Fibroblast of the conjunctiva (primary cell): ENCODE measurements at regions not wholly inside any gene's neighbourhood (a gene's known extent, or its start where the extent isn't known, plus 50 kb on each side); places are given as distances from the start of the nearest gene placed in this dataset.

Experiments used
- DNase-seq: peaks from one replicate; pipeline ENCODE4 v3.0.0-alpha.2; 2010; ENCODE audit warnings: low read depth

DNA sequence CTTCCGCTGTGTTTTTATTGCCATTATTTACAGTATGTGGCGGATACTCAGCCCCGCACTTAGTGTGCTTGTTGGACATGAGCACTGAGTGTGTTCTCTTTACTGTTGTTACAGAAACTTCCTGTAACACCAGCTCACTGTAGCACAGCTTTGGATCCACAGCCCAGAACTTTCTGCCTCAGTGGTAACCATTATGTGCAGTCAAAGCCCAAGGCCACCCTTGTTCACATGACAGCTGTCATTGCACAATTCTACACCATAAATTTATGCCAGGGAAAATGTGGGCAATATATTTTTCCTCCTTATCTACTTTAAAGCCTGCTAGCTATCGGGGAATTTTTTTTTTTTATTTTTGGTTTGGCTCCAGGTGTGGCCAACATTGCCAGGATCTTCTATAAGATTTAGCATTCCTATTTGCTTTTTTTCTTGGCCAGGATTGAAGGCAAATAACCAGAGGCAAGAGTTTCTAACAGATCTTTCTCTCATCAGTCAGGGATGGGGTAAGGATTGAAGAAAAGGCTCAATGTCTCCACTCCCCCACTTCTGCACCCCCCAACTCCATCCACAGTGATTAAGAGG lies 176.0 kb upstream of the PELI2 start:
- no peak for DNase-seq

DNA sequence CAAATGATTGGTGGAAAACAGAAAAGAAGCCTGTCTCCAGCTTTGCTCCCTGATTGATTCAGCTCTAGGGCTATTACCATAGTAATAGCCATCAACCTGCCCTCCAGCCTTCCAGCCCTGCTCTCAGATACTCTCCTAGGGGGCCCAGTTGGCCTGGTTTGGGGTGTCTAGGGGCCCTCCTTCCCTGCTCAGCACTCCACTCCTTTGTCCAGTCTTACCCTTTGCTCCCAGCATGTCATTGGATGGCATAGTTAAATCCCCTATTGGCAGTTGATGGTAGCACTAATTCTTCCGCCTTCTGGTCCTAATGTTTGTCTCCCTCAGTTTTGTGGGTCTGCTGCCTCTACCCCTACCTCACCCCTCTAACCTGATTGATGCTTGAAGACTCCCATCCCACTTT lies 175.4 kb upstream of the PELI2 start:
- DNase-seq = no peak

DNA sequence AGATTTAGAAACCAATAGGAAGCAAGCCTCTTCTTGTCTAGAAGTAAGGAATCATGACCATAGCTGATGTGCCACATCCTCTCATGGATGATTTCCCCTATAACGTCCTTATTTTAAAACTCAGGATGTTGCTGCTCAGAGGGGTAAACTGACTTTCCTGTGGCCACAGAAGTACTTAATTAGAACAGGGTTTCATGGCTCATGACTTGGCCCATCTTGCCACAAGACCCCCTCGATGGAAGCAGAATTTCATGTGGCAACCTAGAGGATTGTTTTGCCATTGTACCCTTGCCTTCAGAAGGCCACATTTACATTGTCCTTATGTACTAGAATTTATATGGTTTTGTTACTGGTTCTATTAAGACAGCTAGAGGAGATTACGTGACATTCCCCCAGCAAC lies 173.5 kb upstream of the PELI2 start:
- no peak for DNase-seq

DNA sequence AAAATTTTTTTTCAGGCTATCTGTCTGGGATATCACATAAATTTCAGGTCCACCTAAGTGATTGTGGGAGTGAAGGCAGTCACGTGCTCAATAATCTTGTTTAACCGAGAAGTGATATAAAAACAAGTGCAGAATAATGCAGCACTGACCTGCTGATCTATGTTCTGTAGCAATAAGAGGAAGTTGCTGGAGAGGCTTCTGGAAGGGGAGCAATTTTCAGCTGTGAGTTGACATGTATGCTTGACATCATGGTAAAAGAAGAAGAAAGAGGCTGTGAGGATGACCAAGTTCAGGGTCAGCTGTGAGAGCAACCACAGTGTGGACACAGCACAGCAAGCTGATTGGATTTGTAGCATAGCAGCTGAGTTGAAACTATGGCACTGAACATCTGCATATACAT lies 172.0 kb upstream of the PELI2 start:
- no peak for DNase-seq

DNA sequence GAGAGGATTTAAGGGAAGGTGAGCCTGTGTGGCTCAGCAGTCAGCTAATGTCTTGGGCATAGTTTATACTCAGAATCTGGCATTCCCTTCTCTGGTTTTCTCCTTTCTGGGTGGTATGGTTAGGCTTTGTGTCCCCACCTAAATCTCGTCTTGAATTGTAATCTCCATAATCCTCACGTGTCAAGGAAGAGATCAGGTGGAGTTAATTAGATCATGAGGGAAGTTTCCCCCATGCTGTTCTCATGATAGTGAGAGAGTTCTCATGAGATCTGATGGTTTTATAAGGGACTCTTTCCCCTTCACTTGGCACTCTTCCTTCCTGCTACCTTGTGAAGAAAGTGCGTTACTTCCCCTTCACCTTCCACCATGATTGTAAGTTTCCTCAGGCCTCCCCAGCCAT lies 169.8 kb upstream of the PELI2 start:
- DNase-seq = no peak

DNA sequence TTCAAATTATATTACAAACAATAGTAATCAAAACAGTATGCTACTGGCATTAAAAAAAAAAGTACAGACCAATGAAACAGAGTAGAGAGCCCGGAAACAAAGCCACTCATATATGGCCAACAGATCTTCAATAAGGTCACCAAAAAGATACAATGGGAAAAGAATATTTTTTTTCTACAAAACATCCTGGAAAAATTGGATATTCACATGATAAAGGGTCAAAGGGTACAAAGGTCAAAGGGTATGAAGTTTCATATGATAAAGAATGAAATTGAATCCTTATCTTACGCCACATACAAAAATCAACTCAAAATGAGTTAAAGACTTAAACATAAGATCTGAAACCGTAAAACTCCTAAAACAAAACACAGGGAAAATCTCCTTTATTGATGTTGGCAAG lies 168.5 kb upstream of the PELI2 start:
- DNase-seq = no peak

DNA sequence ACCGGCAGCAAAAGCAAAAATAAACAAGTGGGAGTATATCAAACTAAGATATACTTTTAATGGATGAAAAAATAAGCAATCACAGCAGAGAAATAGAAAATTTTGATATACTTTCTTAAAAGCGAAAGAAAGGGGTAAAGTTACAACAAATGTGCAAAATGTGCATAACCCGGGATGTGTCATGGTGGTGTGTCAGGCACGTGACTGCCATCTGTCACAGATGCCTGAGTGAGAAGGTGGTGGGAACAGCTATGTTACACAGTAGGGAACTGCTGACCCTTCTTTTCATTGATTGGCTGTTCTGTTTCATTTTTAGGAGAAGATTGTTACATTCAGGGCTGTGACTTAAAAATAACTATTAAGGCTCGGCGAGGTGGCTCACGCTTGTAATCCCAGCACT lies 168.1 kb upstream of the PELI2 start:
- DNase-seq = no peak

DNA sequence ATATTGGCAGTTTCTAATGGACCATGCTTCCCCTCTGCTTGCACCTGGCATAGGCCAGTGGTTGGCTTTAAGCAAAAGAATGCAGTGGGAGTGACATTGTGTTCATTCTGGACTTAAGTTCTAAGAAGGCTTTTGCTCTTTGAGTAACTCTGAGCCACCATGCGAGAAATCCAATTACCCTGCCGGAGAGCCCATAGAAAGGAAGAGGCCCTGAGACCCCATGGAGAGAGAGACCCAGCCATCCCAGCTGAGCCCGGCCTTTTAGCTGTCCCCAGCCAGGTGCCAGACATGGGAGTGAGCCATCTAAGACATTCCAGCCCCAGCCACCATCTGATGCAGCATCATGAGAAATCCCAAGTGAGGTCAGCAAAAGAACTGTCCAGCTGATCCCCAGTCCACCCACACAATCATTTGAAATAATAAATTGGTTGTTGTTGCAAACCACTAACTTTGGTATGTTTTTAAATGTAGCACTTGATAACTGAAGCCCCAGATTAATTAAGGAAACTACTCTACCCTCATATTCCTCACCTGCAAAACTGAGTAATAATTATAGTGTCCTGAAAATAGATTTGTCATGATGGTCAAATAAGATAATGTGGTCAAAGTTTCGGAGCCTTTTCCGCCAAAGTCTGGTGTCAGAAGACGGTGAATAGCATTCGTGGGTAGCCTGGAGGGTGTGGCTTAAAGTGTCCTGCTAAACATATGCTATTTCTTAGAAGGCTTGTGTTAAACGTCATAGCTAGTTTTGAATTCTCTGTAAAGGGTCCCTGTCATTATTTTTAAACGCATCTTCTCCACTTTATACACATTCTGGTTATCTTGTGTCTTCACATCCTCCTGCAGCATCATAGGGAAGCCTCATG lies 166.6 kb upstream of the PELI2 start:
- no peak for DNase-seq

DNA sequence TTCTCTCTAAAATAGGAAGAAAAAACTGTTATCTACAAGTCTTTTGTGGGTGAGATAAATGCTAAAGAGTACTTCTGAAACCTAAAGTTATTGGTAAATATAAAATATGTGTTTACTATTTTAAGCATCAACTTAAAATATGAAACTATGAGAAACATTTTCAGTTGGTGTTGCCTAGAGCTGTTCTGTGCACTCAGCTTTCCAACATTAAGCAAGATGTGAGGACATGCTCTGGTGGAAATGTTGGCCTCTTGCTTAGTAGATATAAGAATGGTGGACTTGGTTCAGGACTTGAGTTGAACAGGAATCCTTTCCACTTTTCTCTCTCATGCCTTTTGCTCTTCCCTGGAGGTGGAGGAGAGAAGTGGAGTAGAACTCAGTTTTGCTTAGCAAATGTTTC lies 164.1 kb upstream of the PELI2 start:
- DNase-seq = no peak

DNA sequence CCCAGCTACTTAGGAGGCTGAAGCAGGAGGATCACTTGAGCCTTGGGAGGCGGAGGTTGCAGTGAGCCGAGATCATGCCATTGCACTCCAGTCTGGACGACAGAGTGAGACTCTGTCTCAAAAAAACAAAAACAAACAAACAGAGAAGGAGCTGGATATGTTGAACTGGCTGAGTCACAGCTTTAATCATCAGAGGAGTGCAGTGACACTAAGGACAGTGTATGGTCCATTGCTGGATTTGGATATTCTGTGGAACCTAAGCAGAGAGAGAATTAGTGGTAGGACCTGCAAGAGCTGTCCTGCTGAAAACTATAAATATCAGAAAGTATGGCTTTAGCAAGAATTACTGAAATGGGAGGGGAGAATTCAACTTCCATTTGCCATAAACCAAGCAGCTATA lies 163.0 kb upstream of the PELI2 start:
- no peak for DNase-seq

DNA sequence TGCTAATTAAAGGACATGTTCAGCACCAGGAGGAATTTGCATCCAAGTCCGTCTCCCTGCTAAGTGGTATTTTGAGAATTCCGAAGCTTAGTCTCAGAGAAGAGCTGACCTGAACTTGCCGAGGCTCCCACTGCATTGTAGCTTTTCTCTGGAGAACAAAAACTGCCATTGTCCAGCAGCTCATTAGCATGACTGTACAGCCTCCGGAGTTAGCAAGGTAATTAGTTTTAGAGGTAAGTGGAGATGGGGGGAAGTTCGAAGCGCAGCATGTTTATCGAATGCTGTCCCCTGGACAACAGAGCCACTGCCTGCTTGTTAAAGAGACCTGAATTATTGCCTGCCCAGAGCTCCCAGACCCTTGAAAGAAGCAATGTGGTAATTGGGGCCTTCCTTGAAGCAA lies 160.3 kb upstream of the PELI2 start:
- no peak for DNase-seq

DNA sequence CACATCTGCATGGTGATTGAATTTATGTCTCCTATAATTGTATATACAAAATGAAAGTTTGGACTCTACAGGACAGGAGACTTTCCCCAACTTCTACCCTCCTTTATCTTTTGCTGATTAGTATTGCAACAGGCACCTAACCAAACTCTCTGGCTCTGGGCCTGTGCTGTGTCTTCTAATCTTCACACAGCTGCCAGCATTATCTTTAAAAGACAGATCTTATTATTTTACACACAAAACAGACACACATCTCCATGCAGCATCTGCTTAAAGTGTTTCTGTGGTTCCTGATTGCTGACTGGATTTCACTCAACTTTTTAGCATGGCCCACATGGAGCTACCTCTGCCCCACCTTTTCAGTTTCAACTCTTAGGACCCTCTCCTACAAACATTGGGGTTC lies 154.9 kb upstream of the PELI2 start:
- DNase-seq = no peak

DNA sequence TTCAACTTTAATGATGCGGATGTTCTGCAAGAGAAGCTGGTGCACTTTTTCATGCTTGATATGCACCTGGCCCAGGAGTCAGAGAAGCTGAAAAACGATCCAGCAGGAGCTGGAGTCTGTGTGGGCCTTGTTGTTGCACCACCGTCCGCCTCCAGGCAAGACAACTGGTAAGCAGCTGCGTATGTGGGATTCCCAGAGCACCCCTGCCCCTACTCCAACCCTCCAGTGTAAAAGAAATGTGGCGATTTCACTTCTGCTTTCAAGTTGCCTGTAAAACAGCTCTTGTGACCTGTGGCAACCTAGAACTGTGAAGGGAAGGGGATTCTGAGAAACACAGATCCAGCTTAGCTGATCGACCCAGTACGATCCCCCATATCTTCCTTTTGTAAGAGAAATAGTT lies 154.1 kb upstream of the PELI2 start:
- no peak for DNase-seq

DNA sequence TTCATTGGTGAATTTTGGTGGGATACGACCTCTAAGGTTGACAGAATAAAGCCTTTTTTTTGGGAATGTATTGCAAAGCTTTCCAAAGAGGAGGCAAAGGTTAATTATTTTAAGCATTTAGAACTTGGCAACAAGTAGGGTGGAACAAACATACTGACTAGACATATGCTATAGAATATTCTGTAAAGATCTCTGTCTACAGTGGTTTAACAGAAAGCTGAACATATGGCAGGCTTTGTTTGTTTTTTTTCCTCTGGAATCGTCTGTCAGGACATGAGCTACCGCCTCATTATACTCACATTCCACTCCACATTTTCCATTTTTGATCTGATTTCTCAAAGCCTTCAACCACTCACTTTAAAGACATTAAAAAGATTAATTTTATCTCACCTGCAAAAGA lies 153.4 kb upstream of the PELI2 start:
- DNase-seq = no peak

DNA sequence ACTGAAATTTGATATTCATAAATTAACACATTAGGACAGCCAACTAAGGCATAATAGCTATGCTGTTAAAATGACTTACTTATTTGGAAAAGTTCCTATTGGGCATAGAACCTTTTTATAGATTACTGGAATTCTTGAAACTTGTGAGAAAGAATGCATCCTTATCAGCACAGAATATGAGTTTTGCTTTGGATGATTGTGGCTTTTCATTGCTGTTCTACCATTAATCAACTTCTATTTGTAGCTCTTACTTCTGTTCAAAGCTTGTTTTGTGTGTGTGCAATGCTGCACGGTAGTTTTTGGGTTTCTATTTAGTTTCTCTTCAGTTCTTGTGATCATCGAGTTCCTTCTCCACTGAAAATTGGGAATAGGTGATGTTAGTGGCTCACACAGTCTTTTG lies 152.4 kb upstream of the PELI2 start:
- no peak for DNase-seq

DNA sequence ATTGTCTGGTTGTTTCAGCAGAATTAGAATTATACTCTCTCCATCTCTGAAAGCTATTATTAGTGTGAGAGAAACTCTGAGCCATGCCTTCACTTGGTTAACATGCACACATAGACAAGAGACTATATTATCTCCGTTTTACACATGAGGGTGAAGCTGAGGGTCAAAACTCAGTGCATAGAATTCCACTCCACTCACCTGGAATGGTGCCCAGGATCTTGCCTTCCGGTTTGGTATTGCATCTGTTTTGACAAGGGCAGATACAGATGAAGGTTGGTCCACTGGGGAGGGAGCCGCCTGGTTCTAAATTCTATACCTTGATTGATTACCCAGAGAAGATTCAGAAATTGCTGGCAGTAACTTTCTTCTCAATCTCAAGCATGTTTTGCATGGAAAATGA lies 149.5 kb upstream of the PELI2 start:
- no peak for DNase-seq

DNA sequence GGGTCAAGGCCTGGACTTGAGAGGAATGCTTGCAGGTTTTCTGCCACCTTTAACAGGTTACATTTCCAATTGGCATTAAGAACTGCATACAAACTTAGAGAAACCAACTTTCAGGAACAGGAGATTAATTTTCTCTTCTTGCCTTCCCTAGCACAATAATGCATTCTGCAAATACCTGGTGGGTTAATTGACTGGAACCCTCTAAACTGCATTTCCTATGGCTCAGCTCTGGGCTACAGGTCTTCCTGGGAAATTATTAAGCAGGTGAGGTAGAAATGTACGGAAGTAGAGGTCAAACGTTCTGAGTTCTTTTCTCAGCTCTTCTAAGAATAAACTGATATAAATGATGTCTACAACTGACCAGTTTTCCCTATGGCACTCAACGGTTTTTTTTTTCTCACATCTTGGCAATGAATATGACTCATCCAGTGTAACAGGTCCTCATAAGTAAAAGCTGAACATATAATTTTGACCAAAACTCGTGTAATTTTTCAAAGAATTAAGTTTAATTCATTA lies 144.9 kb upstream of the PELI2 start:
- DNase-seq = no peak

DNA sequence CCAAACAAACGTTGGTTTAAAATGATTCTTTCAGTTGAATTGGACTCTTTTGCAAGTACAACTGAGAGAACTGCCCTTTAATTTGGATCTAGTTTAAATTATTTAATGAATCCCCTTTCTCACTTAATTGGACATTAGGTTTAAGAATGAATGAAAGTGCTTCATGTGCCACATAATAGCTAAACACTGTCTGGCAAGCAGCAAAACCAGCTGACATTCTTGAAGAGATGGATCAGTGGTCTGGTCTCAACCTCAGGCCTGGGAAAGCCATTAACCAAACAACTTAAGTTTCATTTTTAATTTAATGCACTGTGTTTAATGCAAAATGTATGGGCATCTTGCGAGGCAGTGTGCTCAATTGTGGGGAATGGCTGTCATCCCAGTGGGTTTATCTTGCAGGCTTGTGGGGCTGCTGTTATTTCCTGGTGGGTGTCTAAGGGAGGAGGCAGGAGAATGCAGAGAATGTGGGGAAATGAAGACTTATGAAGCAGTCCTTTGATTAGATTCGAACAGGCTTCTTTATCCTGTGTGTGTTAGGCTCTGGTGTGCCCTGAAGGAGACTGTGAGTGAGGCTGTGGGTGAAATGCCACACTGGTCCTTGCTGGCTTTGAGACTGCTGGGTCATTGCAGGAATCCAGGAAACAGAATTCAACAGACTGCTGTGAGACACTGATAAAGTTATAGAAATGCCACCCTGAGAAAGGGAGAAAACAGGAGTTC lies 144.1 kb upstream of the PELI2 start:
- no peak for DNase-seq

DNA sequence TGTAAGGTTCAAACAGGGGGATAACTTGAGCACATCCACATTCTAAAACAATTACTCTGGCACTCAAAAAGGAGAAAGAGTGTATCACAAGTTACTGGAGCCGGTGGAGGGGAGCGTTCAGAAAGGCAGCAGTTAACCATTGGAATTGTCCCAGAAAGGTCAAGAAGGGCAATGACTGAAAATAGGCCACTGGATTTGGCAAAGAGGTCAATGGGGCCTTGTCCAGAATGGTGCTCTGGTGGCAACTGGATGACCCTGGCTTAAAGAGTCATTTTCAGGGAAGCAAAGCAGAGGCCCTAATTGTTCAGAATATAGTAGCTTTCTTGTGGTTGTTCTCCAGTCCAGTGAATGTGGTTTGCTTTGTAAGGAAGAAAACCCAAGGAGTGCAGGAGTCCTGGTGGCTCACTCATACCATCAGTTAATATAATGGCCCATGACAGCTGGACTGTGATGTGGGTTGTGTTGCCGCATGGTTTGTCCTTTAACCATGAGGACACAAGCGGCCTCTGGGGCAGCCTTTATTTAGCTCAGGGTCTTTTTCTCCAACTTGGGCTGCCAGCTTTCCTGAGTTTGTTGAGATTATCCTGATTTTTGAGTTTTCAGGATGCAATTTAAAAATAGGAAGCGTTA lies 142.8 kb upstream of the PELI2 start:
- no peak for DNase-seq

DNA sequence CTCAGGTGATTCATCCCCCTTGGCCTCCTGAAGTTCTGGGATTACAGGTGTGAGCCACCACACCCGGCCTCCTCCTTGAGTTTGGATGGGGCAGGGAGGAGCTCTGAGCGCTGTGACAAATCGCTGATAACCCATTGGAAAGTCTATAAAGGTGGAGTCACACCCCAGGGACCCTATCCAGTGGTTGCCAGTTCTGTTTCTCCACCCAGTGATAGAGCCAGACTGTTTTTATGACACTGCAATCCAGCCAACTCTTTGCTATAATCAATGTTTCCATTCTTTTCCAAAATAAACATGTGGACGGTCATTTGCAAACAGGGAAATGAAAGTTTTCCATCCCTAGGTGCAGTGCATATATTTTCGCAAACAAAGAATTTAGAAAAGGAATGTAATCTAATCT lies 142.0 kb upstream of the PELI2 start:
- no peak for DNase-seq

DNA sequence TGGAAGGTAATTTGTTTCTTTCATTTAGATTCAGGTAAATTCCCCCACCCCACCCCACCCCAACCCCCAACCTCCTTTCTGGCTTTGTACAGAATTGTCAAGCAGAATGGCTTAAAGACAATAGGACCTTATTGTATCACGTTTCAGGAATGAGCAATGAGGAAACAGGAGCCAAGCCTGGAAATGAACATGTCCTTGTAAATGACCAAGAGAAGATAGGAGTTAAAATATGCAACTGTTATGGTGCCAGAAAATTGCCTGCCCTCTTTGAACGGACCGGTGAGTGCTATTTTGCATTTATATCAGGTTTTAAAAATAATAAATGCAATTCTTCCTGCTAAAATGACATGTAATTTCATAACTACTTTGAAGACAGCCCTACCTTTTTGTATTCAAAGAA lies 141.6 kb upstream of the PELI2 start:
- DNase-seq = no peak

DNA sequence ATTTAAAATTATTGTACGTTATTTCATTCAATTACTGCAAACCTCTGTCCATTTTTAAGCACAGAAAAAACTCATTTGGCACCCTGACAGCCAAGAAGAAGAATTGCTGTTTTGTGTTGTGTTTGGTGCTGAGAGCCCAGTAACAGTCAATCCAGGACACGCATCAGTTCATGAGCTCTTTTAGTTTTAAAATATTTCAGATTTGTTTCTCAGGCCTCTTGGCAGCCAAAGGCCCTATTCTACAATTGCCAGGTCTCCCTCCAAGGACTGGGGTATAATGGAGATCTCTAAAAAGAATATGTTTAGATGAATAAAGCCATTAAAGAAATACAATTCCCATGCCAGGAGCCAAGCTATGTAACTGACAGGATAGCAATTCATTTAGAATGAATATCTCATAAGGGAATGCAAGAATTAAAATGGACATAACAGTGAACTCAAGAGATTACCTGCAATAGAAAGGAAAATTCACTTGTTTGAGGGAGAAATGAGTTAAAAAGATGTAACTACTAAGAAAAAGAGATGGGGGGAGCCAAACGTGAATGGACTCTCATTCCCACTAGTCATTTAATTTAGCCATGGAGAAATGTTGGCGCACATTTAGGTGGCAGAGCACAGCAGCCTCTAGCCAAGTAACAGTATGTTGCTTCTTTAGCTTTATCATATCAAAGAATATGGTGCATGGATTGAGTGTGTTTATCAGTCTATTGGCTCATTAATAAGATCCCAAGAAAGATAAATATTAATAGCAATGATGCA lies 140.6 kb upstream of the PELI2 start:
- no peak for DNase-seq
